ENCODE measurements at regions not wholly inside any gene's neighbourhood (a gene's known extent, or its start where the extent isn't known, plus 50 kb on each side); places are given as distances from the start of the nearest gene placed in this dataset.
"Not testable (repeated sequence)": the region's sequence is repeated elsewhere in the genome, so short reads cannot be mapped to it uniquely, and the experiment has no call there.

- Mint-ChIP-seq H3K27ac (no peak overlapping the region), H3K9me3 (peaks cover 9% of the 10 kb centered on the region), H3K4me1 (no peaks in the 10 kb centered on the region), H3K27me3 (peaks cover 15% of the 10 kb centered on the region), H3K36me3 (peaks cover 3% of the 10 kb centered on the region), H3K4me3 (no peak overlapping the region)
- DNase-seq (ENCODE audit: low spot score in 2 of 2) (no peak), ATAC-seq (ENCODE audit: low read depth) (no peak)
Observed at GRCh38 chr21:35476621-35477395, 427.7 kb upstream of the RUNX1 start.

GRCh38 chr21:35475762-35476161 is 426.7 kb upstream of the RUNX1 start:
- no peak overlapping the region for H3K4me3 Mint-ChIP-seq
- H3K27ac Mint-ChIP-seq, result no peak overlapping the region
- H3K36me3 Mint-ChIP-seq, result peaks cover 3% of the 10 kb centered on the region
- ATAC-seq (ENCODE audit: low read depth), result no peak
- no peaks in the 10 kb centered on the region for H3K4me1 Mint-ChIP-seq
- DNase-seq (ENCODE audit: low spot score in 2 of 2), result no peak
- H3K27me3 Mint-ChIP-seq, result peaks cover 15% of the 10 kb centered on the region
- H3K9me3 Mint-ChIP-seq, result peaks cover 9% of the 10 kb centered on the region

GRCh38 chr21:35475009-35475408 is 425.9 kb upstream of the RUNX1 start:
- Mint-ChIP-seq H3K36me3 (peaks cover 3% of the 10 kb centered on the region), H3K4me1 (no peaks in the 10 kb centered on the region), H3K9me3 (peaks cover 6% of the 10 kb centered on the region), H3K27me3 (peaks cover 14% of the 10 kb centered on the region), H3K27ac (no peak overlapping the region), H3K4me3 (no peak overlapping the region)
- DNase-seq (ENCODE audit: low spot score in 2 of 2) (no peak), ATAC-seq (ENCODE audit: low read depth) (no peak)

- Mint-ChIP-seq H3K9me3 (no peaks in the 10 kb centered on the region), H3K36me3 (no peaks in the 10 kb centered on the region), H3K27me3 (peaks cover 12% of the 10 kb centered on the region), H3K4me1 (no peaks in the 10 kb centered on the region), H3K27ac (no peak overlapping the region), H3K4me3 (no peak overlapping the region)
- DNase-seq (ENCODE audit: low spot score in 2 of 2) (no peak), ATAC-seq (ENCODE audit: low read depth) (no peak)
Observed at GRCh38 chr21:35473496-35473895, 424.4 kb upstream of the RUNX1 start.

GRCh38 chr21:35470522-35470921 is 421.4 kb upstream of the RUNX1 start:
- Mint-ChIP-seq H3K36me3 (no peaks in the 10 kb centered on the region), H3K4me1 (no peaks in the 10 kb centered on the region), H3K27ac (no peak overlapping the region), H3K4me3 (no peak overlapping the region), H3K9me3 (peaks cover 10% of the 10 kb centered on the region), H3K27me3 (peaks cover 6% of the 10 kb centered on the region)
- DNase-seq (ENCODE audit: low spot score in 2 of 2) (no peak), ATAC-seq (ENCODE audit: low read depth) (no peak)

- Mint-ChIP-seq H3K9me3 (peaks cover 10% of the 10 kb centered on the region), H3K36me3 (no peaks in the 10 kb centered on the region), H3K27me3 (peaks cover 6% of the 10 kb centered on the region), H3K27ac (no peak overlapping the region), H3K4me3 (no peak overlapping the region), H3K4me1 (no peaks in the 10 kb centered on the region)
- DNase-seq (ENCODE audit: low spot score in 2 of 2) (no peak), ATAC-seq (ENCODE audit: low read depth) (no peak)
Observed at GRCh38 chr21:35469498-35469897, 420.4 kb upstream of the RUNX1 start.

GRCh38 chr21:35468991-35469390 is 419.9 kb upstream of the RUNX1 start:
- H3K4me1 Mint-ChIP-seq, result no peaks in the 10 kb centered on the region
- no peak for ATAC-seq (ENCODE audit: low read depth)
- H3K4me3 Mint-ChIP-seq, result no peak overlapping the region
- peaks cover 6% of the 10 kb centered on the region for H3K27me3 Mint-ChIP-seq
- no peaks in the 10 kb centered on the region for H3K36me3 Mint-ChIP-seq
- DNase-seq (ENCODE audit: low spot score in 2 of 2), result no peak
- peaks cover 10% of the 10 kb centered on the region for H3K9me3 Mint-ChIP-seq
- H3K27ac Mint-ChIP-seq, result no peak overlapping the region

- H3K27me3 Mint-ChIP-seq, result peaks cover 2% of the 10 kb centered on the region
- ATAC-seq (ENCODE audit: low read depth) (no peak), DNase-seq (ENCODE audit: low spot score in 2 of 2) (no peak)
- H3K9me3 Mint-ChIP-seq, result peaks cover 13% of the 10 kb centered on the region
- H3K4me1 Mint-ChIP-seq, result no peaks in the 10 kb centered on the region
- H3K27ac Mint-ChIP-seq, result no peak overlapping the region
- H3K4me3 Mint-ChIP-seq, result no peak overlapping the region
- H3K36me3 Mint-ChIP-seq, result no peaks in the 10 kb centered on the region
Observed at GRCh38 chr21:35467566-35467965, 418.5 kb upstream of the RUNX1 start.

GRCh38 chr21:35466681-35467080 is 417.6 kb upstream of the RUNX1 start:
- peaks cover 13% of the 10 kb centered on the region for H3K9me3 Mint-ChIP-seq
- not testable (repeated sequence) for H3K27me3 Mint-ChIP-seq; H3K36me3 Mint-ChIP-seq; DNase-seq (ENCODE audit: low spot score in 2 of 2); ATAC-seq (ENCODE audit: low read depth); H3K4me3 Mint-ChIP-seq; H3K27ac Mint-ChIP-seq; H3K4me1 Mint-ChIP-seq

- Mint-ChIP-seq H3K27me3 (peaks cover 2% of the 10 kb centered on the region), H3K4me1 (no peaks in the 10 kb centered on the region), H3K36me3 (no peaks in the 10 kb centered on the region), H3K27ac (no peak overlapping the region), H3K9me3 (peaks cover 13% of the 10 kb centered on the region), H3K4me3 (no peak overlapping the region)
- DNase-seq (ENCODE audit: low spot score in 2 of 2), result no peak
- ATAC-seq (ENCODE audit: low read depth), result no peak
Observed at GRCh38 chr21:35465741-35466140, 416.6 kb upstream of the RUNX1 start.

- Mint-ChIP-seq H3K27me3 (peaks cover 3% of the 10 kb centered on the region), H3K4me1 (no peaks in the 10 kb centered on the region), H3K9me3 (peaks cover 8% of the 10 kb centered on the region), H3K4me3 (no peak overlapping the region), H3K36me3 (no peaks in the 10 kb centered on the region), H3K27ac (no peak overlapping the region)
- DNase-seq (ENCODE audit: low spot score in 2 of 2), result no peak
- ATAC-seq (ENCODE audit: low read depth), result no peak
Observed at GRCh38 chr21:35461700-35462099, 412.6 kb upstream of the RUNX1 start.

GRCh38 chr21:35460441-35460840 is 411.3 kb upstream of the RUNX1 start:
- H3K36me3 Mint-ChIP-seq, result no peaks in the 10 kb centered on the region
- peaks cover 3% of the 10 kb centered on the region for H3K27me3 Mint-ChIP-seq
- DNase-seq (ENCODE audit: low spot score in 2 of 2) (no peak), ATAC-seq (ENCODE audit: low read depth) (no peak)
- no peak overlapping the region for H3K27ac Mint-ChIP-seq
- H3K4me1 Mint-ChIP-seq, result no peaks in the 10 kb centered on the region
- peaks cover 3% of the 10 kb centered on the region for H3K9me3 Mint-ChIP-seq
- H3K4me3 Mint-ChIP-seq, result no peak overlapping the region

GRCh38 chr21:35458405-35458804 is 409.3 kb upstream of the RUNX1 start:
- ATAC-seq (ENCODE audit: low read depth) (no peak), DNase-seq (ENCODE audit: low spot score in 2 of 2) (no peak)
- H3K4me3 Mint-ChIP-seq, result no peak overlapping the region
- no peak overlapping the region for H3K27ac Mint-ChIP-seq
- no peaks in the 10 kb centered on the region for H3K4me1 Mint-ChIP-seq
- H3K36me3 Mint-ChIP-seq, result no peaks in the 10 kb centered on the region
- H3K27me3 Mint-ChIP-seq, result peaks cover 3% of the 10 kb centered on the region
- H3K9me3 Mint-ChIP-seq, result no peaks in the 10 kb centered on the region

- DNase-seq (ENCODE audit: low spot score in 2 of 2), result no peak
- H3K27ac Mint-ChIP-seq, result no peak overlapping the region
- peaks cover 3% of the 10 kb centered on the region for H3K27me3 Mint-ChIP-seq
- no peak for ATAC-seq (ENCODE audit: low read depth)
- H3K4me1 Mint-ChIP-seq, result peaks cover under 1% of the 10 kb centered on the region
- H3K9me3 Mint-ChIP-seq, result no peaks in the 10 kb centered on the region
- peaks cover under 1% of the 10 kb centered on the region for H3K36me3 Mint-ChIP-seq
- H3K4me3 Mint-ChIP-seq, result no peak overlapping the region
Observed at GRCh38 chr21:35457097-35457804, 408.1 kb upstream of the RUNX1 start.

GRCh38 chr21:35451276-35451675 is 402.2 kb upstream of the RUNX1 start:
- Mint-ChIP-seq H3K27me3 (peaks cover 2% of the 10 kb centered on the region), H3K9me3 (peaks cover 13% of the 10 kb centered on the region), H3K27ac (no peak overlapping the region), H3K4me1 (peaks cover 3% of the 10 kb centered on the region), H3K36me3 (peaks cover 17% of the 10 kb centered on the region), H3K4me3 (no peak overlapping the region)
- ATAC-seq (ENCODE audit: low read depth) (no peak), DNase-seq (ENCODE audit: low spot score in 2 of 2) (no peak)

Data from memory B cell (primary cell).